Prostate gland (tissue), 2 donors: ENCODE measurements at regions not wholly inside any gene's neighbourhood (a gene's known extent, or its start where the extent isn't known, plus 50 kb on each side); places are given as distances from the start of the nearest gene placed in this dataset.

ENCODE experiments used
- DNase-seq: peaks from one replicate; pipeline ENCODE4 v3.0.0-alpha.2; 2019; ENCODE audit warnings: low spot score
- H3K27ac ChIP-seq, 2 donors: fragments of 200-600 bp; sonication (generic); 2 replicates each; pipeline ENCODE4 v1.5.1; 2017 to 2019
- H3K27me3 ChIP-seq: fragments of 200-600 bp; sonication (generic); replicated peaks from 2 replicates; pipeline ENCODE4 v1.5.1; 2019; ENCODE audit not compliant: insufficient read depth
- H3K36me3 ChIP-seq, 2 donors: fragments of 200-600 bp; sonication (generic); 1 replicate in 1 of 2; 2 replicates in 1 of 2; pipeline versions ENCODE4 v1.5.1 to v1.8.1; 2017 to 2019
- H3K4me1 ChIP-seq: fragments of 200-600 bp; sonication (generic); replicated peaks from 2 replicates; pipeline ENCODE4 v1.5.1; 2019
- H3K4me3 ChIP-seq, 2 donors: fragments of 200-600 bp; sonication (generic); 2 replicates each; pipeline ENCODE4 v1.5.1; 2017 to 2019
- H3K9me3 ChIP-seq: fragments of 200-600 bp; sonication (generic); 2 replicates; pipeline ENCODE4 v1.5.1; 2017
- POLR2A ChIP-seq: fragments of 450-650 bp; IDR thresholded peaks from one replicate; pipeline ENCODE4 v1.6.1; 2016; ENCODE audit warnings: antibody characterized with exemption, mild to moderate bottlenecking
- POLR2AphosphoS5 ChIP-seq: sonication (generic); formaldehyde crosslinking; IDR thresholded peaks from one replicate; pipeline ENCODE4 v1.6.1; 2017; ENCODE audit warnings: antibody characterized with exemption
- WGBS: methylation state at CpG from one replicate; pipeline ENCODE4 v1.1.5; 2018; 5-methylcytosine and 5-hydroxymethylcytosine counted together
- intact Hi-C: fragments of 100-400 bp; cut with DNase I; formaldehyde crosslinking; loops from one replicate; pipeline ENCODE4 v1.14.2; 2022
- TF ChIP-seq, protein P1 (sequence below), 4 experiments: fragments of 200-600 bp in 2 of 4; fragments of 450-650 bp in 2 of 4; sonication (generic) in 2 of 4; IDR thresholded peaks; 1 replicate in 3 of 4; 2 replicates in 1 of 4; pipeline ENCODE4 v1.5.1; 2016 to 2019; ENCODE audit warnings: antibody characterized with exemption in 4 of 4, mild to moderate bottlenecking in 2 of 4, moderate library complexity in 2 of 4

DNA sequence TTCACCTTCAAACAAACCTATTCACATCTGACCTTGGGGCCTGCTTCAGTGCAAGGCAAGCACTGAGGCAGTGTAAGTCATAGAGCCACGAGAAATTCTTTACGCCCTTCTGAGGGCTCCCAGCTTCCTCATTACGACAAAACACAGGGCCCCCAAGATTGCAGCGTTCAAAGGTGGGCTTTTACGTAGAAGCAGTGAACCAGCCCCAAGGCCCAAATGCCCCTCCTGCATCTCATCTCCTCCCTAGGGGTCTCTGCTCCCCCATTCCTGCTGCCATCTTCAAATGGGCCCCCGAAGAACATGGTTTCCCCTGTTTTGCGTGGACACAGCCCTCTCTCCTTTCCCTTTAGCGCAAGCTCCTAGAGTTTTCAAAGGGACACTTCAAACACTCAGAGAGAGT is 285.1 kb downstream of the MEX3B start:
- intact Hi-C loops, result no loop called here
- no peak overlapping the region for H3K4me3 ChIP-seq
- TF ChIP-seq POLR2AphosphoS5, result no peak
- TF ChIP-seq, protein P1, sequence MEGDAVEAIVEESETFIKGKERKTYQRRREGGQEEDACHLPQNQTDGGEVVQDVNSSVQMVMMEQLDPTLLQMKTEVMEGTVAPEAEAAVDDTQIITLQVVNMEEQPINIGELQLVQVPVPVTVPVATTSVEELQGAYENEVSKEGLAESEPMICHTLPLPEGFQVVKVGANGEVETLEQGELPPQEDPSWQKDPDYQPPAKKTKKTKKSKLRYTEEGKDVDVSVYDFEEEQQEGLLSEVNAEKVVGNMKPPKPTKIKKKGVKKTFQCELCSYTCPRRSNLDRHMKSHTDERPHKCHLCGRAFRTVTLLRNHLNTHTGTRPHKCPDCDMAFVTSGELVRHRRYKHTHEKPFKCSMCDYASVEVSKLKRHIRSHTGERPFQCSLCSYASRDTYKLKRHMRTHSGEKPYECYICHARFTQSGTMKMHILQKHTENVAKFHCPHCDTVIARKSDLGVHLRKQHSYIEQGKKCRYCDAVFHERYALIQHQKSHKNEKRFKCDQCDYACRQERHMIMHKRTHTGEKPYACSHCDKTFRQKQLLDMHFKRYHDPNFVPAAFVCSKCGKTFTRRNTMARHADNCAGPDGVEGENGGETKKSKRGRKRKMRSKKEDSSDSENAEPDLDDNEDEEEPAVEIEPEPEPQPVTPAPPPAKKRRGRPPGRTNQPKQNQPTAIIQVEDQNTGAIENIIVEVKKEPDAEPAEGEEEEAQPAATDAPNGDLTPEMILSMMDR (IDR thresholded peaks at IDR 0.05), result no peak
- H3K4me1 ChIP-seq, result no peaks in the 10 kb centered on the region
- H3K27me3 ChIP-seq, result no peaks in the 10 kb centered on the region
- H3K27ac ChIP-seq, result no peak overlapping the region
- no peak for DNase-seq
- H3K36me3 ChIP-seq, result no peaks in the 10 kb centered on the region
- 99% methylated on average over 8 of the region's 8 CpGs for WGBS
- H3K9me3 ChIP-seq, result no peaks in the 10 kb centered on the region

DNA sequence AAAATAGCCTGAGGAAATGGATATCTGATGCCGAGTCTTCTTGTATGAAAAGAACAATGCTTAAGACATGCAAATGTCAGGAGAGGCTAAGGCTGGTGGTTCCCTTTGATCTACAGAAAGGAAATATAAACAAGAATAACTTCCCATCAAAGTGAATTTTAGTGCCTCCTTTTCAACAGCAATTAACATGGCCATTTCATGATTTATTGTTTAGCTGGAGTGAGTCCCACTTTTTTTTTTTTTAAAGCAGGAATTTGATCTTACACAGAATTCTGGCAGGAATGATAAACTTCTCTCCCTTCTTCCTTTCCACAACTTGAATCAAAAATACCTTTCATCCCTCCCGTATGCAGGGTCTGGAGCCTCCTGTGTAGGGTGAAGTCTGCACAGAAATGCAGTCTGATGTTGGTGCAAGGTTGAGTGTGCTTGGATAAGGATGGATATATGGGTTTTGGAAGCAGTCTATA is 287.0 kb downstream of the MEX3B start:
- intact Hi-C loops, result no loop called here
- H3K4me1 ChIP-seq, result no peaks in the 10 kb centered on the region
- TF ChIP-seq POLR2A, result no peak
- no peak for TF ChIP-seq POLR2AphosphoS5
- H3K4me3 ChIP-seq, result no peak overlapping the region
- H3K27me3 ChIP-seq, result no peaks in the 10 kb centered on the region
- H3K36me3 ChIP-seq, result no peaks in the 10 kb centered on the region
- no peak for DNase-seq
- 11% methylated on average over 2 of the region's 2 CpGs for WGBS
- H3K9me3 ChIP-seq, result no peaks in the 10 kb centered on the region
- H3K27ac ChIP-seq, result no peak overlapping the region

DNA sequence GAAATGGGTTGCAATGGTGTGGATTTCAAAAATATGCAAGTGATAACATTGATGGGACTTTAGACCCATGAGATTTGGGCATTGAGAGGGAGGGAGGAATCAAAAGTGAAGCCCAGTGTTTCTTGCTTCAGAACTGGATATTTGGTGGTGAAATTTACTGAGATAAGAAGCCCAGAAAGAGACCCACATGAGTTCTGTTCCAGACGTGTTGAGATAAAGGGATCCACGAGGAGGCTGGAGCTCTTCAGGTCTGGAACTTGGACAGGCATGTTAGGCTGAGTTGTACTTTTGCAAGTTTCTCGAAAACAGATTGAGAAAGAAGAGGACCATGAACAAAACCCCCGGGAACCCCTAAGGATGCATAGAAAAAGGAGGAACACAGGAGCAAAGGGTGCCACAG is 290.2 kb downstream of the MEX3B start:
- H3K27ac ChIP-seq, result no peak overlapping the region
- DNase-seq, result no peak
- H3K9me3 ChIP-seq, result no peaks in the 10 kb centered on the region
- intact Hi-C loops, result no loop called here
- H3K4me1 ChIP-seq, result no peaks in the 10 kb centered on the region
- WGBS, result 93% methylated on average over 4 of the region's 4 CpGs
- no peaks in the 10 kb centered on the region for H3K27me3 ChIP-seq
- H3K36me3 ChIP-seq, result no peaks in the 10 kb centered on the region
- TF ChIP-seq, protein P1 (IDR thresholded peaks at IDR 0.05), result no peak
- TF ChIP-seq POLR2A (no peak), POLR2AphosphoS5 (no peak)
- no peak overlapping the region for H3K4me3 ChIP-seq

DNA sequence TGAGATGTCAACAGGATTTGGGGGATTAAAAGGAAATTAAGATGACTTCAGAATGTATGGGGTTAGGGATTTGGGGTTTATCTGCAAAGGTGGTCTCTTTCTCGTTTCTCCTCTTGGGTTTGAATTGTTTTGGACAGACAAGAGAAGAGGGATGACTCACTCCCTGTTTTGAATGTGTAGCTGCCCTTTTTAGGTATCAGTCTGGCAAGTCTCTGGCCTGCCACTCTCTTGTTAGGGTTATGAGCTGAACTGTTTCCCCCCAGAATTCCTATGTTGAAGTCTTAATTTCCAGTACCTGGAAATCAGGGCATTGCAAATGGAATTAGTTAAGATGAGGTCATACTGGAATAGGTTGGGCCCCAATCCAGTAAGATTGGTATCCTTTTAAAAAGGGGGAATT is 291.7 kb downstream of the MEX3B start:
- intact Hi-C loops, result no loop called here
- no peak for DNase-seq
- no peak for TF ChIP-seq POLR2A
- TF ChIP-seq POLR2AphosphoS5, result no peak
- TF ChIP-seq, protein P1 (IDR thresholded peaks at IDR 0.05), result no peak
- no peak overlapping the region for H3K27ac ChIP-seq
- H3K4me3 ChIP-seq, result no peak overlapping the region
- WGBS, result 17% methylated on average over 1 of the region's 1 CpG
- H3K9me3 ChIP-seq, result no peaks in the 10 kb centered on the region
- no peaks in the 10 kb centered on the region for H3K27me3 ChIP-seq
- no peaks in the 10 kb centered on the region for H3K36me3 ChIP-seq
- H3K4me1 ChIP-seq, result no peaks in the 10 kb centered on the region

DNA sequence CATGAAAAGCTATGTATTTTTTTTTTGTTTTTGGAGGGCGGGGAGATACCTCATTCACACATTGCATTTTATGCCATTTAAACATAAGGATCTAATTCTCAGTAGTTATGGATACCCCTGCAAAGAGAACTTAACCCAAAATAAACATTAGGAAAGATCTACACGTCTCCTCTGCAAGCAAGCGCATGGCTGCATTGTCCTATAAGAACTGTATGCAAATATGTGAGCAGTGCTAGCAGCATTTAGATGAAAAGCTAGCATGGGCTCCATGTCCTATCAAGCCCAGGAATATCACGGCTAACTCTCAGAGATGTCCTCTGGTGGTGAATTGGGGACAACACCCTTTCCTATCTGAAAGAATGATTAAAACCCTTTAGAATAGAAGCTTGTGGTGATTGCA is 292.8 kb downstream of the MEX3B start:
- no peak overlapping the region for H3K4me3 ChIP-seq
- no peaks in the 10 kb centered on the region for H3K4me1 ChIP-seq
- intact Hi-C loops, result no loop called here
- H3K27me3 ChIP-seq, result no peaks in the 10 kb centered on the region
- H3K9me3 ChIP-seq, result no peaks in the 10 kb centered on the region
- TF ChIP-seq, protein P1 (IDR thresholded peaks at IDR 0.05), result no peak
- TF ChIP-seq POLR2AphosphoS5, result no peak
- TF ChIP-seq POLR2A, result no peak
- WGBS, result 53% methylated on average over 4 of the region's 4 CpGs
- DNase-seq, result no peak
- H3K36me3 ChIP-seq, result no peaks in the 10 kb centered on the region
- no peak overlapping the region for H3K27ac ChIP-seq
